K562 (cell line): ENCODE measurements at regions not wholly inside any gene's neighbourhood (a gene's known extent, or its start where the extent isn't known, plus 50 kb on each side); places are given as distances from the start of the nearest gene placed in this dataset.

ENCODE experiments used
- CBX1 ChIP-seq: sonication (generic); IDR thresholded peaks from 2 replicates; pipeline ENCODE4 v1.6.1; 2016; ENCODE audit warnings: antibody characterized with exemption, low read depth, mild to moderate bottlenecking
- CTCF ChIP-seq, 3 experiments: IDR thresholded peaks in 2 of 3; conservative IDR thresholded peaks in 1 of 3; 2 replicates each; pipeline ENCODE4 v1.5.1; 2011 to 2012; ENCODE audit warnings: low read length in 3 of 3, mild to moderate bottlenecking in 3 of 3, control low read depth in 2 of 3, improper control_type of control experiment in 1 of 3, inconsistent platforms in 1 of 3, low read depth in 1 of 3, mixed read lengths in 1 of 3, moderate library complexity in 1 of 3; ENCODE audit not compliant: insufficient read depth in 2 of 3
- FOS ChIP-seq: IDR thresholded peaks from 3 replicates; pipeline ENCODE4 v1.6.1; 2011; ENCODE audit not compliant: insufficient read length; ENCODE audit errors: extremely low read depth
- FOXK2 ChIP-seq, 2 experiments: fragments of 450-650 bp; IDR thresholded peaks in 1 of 2; conservative IDR thresholded peaks in 1 of 2; 2 replicates each; pipeline ENCODE4 v1.6.1; 2016; ENCODE audit warnings: low read depth in 2 of 2, mild to moderate bottlenecking in 1 of 2
- HES1 ChIP-seq: fragments of 450-650 bp; IDR thresholded peaks from 2 replicates; pipeline ENCODE4 v1.6.1; 2016; ENCODE audit warnings: low read depth, mild to moderate bottlenecking, moderate library complexity
- HNRNPK ChIP-seq: fragments of 200-400 bp; formaldehyde crosslinking; IDR thresholded peaks from one replicate; pipeline ENCODE4 v1.6.1; 2018; ENCODE audit warnings: mild to moderate bottlenecking, low read depth, low read length; ENCODE audit not compliant: poor library complexity, severe bottlenecking
- JUND ChIP-seq, 2 experiments: IDR thresholded peaks; 2 replicates in 1 of 2; 3 replicates in 1 of 2; pipeline ENCODE4 v1.6.1; 2011; ENCODE audit warnings: borderline replicate concordance in 2 of 2, low read depth in 2 of 2, low read length in 2 of 2, improper control_type of control experiment in 1 of 2, missing biosample characterization in 1 of 2, missing genetic modification characterization in 1 of 2, missing genetic modification reagents in 1 of 2
- POLR2AphosphoS2 ChIP-seq: IDR thresholded peaks from 2 replicates; pipeline ENCODE4 v1.6.1; 2012; ENCODE audit warnings: low read length, improper control_type of control experiment
- PPARD ChIP-seq: fragments of 250-450 bp; sonication (Bioruptor Pico); IDR thresholded peaks from 2 replicates; pipeline ENCODE4 v1.8.0; 2022; ENCODE audit warnings: inconsistent platforms, mild to moderate bottlenecking, moderate library complexity
- RFX5 ChIP-seq: IDR thresholded peaks from 2 replicates; pipeline ENCODE4 v1.6.1; 2011; ENCODE audit warnings: low read depth, mild to moderate bottlenecking, improper control_type of control experiment, low read length
- TARDBP ChIP-seq: fragments of 450-650 bp; IDR thresholded peaks from 2 replicates; pipeline ENCODE4 v1.6.1; 2016
- ZNF511 ChIP-seq: sonication (generic); formaldehyde crosslinking; IDR thresholded peaks from 2 replicates; pipeline ENCODE4 v1.8.0; 2022; ENCODE audit warnings: mild to moderate bottlenecking, missing genetic modification reagents

GRCh38 chr3:127491323-127491722 is 99.2 kb downstream of the TPRA1 start:
- TF ChIP-seq ZNF511 (CRISPR knock-in tag) (no peak), HES1 (no peak), PPARD (no peak), TARDBP (no peak), FOXK2 (conservative IDR thresholded peaks at IDR 0.05 in 1 of 2, IDR thresholded peaks at IDR 0.05 in 1 of 2; ENCODE audit: low read depth in 2 of 2) (no peak), CTCF (IDR thresholded peaks at IDR 0.05 in 2 of 3, conservative IDR thresholded peaks at IDR 0.05 in 1 of 3; ENCODE audit: insufficient read depth in 2 of 3, low read depth in 1 of 3, low read length in 3 of 3) (no peak), FOS (no peak), CBX1 (no peak), JUND (IDR thresholded peaks at IDR 0.05; ENCODE audit: borderline replicate concordance, low read depth, low read length) (no peak), JUND (tag; IDR thresholded peaks at IDR 0.05; ENCODE audit: borderline replicate concordance, low read depth, low read length) (no peak), HNRNPK (no peak), POLR2AphosphoS2 (no peak), RFX5 (no peak)
